OCI-LY3 (cell line): ENCODE measurements at regions not wholly inside any gene's neighbourhood (a gene's known extent, or its start where the extent isn't known, plus 50 kb on each side); places are given as distances from the start of the nearest gene placed in this dataset.

Experiments
- EZH2phosphoT487 ChIP-seq: fragments of 200-600 bp; shearing (Covaris generic); IDR thresholded peaks from 2 replicates; pipeline ENCODE4 v1.6.1; 2018; ENCODE audit warnings: antibody characterized with exemption, mixed run types, low read depth
- TF ChIP-seq, protein P1 (sequence below): fragments of 200-600, 300-600 bp; sonication (generic); IDR thresholded peaks from 2 replicates; pipeline ENCODE4 v1.5.1; 2014; ENCODE audit warnings: antibody characterized with exemption, low read length, low read depth

DNA sequence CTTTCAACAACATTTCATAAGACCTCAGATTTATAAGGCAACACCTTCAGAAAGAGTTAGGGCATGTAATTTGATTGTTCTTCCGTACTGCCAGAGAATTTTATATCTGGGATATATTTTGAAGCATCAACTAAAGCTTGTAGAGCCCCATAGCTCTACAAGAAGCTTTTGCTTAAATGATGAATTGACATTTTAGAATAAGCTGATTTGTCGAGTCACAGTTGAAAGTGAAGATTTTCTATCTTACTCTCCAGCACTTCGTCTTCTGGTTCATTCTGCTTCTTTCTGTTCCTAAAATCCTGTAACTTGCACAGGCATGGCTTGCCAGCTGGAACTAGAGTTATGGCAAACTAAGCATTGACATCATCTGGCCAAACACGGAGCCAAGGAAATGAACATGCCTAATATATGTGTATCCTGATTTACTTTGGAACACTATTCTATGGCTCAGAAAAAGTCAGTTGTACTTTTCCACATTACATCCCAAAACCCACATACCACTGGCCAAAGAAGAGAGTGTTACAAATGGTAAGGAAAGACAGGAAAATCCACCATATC lies 68.6 kb upstream of the MAST4 start:
- TF ChIP-seq, protein P1, sequence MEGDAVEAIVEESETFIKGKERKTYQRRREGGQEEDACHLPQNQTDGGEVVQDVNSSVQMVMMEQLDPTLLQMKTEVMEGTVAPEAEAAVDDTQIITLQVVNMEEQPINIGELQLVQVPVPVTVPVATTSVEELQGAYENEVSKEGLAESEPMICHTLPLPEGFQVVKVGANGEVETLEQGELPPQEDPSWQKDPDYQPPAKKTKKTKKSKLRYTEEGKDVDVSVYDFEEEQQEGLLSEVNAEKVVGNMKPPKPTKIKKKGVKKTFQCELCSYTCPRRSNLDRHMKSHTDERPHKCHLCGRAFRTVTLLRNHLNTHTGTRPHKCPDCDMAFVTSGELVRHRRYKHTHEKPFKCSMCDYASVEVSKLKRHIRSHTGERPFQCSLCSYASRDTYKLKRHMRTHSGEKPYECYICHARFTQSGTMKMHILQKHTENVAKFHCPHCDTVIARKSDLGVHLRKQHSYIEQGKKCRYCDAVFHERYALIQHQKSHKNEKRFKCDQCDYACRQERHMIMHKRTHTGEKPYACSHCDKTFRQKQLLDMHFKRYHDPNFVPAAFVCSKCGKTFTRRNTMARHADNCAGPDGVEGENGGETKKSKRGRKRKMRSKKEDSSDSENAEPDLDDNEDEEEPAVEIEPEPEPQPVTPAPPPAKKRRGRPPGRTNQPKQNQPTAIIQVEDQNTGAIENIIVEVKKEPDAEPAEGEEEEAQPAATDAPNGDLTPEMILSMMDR = no peak
- TF ChIP-seq EZH2phosphoT487 = no peak
